Activated T-helper 9 cell treated with anti-CD3 and anti-CD28 coated beads, Interleukin-2, amount 50 U/mL, for 16 hours (primary cell): ENCODE measurements at regions not wholly inside any gene's neighbourhood (a gene's known extent, or its start where the extent isn't known, plus 50 kb on each side); places are given as distances from the start of the nearest gene placed in this dataset.

Experiments used
- DNase-seq: peaks from one replicate; pipeline ENCODE4 v3.0.0-alpha.2; 2020; ENCODE audit warnings: low read depth

GRCh38 chrX:45873781-45874180 is 671.4 kb downstream of the ZNF674 start:
- DNase-seq: no peak

DNA sequence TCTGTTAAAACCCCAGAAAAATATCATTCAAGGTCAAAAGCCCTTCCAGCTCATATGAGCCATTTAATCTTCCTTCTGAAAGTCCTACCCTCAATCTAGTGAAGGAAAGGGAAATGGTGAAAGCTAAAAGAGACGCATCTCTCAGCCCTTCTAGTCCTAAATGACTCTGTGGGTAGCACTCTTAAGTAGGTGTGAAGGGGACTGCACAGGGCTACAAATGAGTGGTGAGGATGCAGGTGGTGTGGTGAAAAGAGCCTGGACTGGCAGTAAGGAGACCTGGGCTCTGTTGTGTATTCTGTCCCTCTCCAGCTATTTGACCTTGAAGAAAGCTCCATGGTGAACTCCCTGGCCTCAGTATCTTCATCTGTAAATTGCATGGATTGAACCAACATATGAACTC is 671.8 kb upstream of the DIPK2B start:
- no peak for DNase-seq

GRCh38 chrX:45868425-45868824 is 667.7 kb upstream of the DIPK2B start:
- DNase-seq: no peak

GRCh38 chrX:45862801-45863200 is 662.1 kb upstream of the DIPK2B start:
- DNase-seq: no peak

DNA sequence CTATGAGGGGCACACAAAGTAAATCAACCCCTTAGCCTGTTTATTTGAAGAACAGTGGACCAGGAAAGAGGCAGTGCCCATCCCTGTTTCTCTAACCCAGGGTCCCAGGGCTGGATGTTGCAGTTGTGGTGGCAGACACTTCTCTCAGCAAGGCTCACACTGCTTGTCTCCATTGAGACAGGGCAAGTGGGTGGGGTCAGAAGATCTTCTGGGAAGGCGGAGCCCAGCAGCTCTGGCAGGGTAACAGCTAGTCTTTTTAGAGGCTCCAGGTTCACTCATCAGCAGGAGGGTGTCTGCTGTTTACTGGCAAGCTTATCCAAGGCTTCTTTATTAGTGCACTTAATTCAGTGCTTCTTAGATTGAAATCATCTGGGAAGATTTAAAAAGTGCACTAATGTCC is 659.8 kb upstream of the DIPK2B start:
- no peak for DNase-seq

- DNase-seq: no peak
Measured at GRCh38 chrX:45859407-45859806, 658.7 kb upstream of the DIPK2B start.

DNA sequence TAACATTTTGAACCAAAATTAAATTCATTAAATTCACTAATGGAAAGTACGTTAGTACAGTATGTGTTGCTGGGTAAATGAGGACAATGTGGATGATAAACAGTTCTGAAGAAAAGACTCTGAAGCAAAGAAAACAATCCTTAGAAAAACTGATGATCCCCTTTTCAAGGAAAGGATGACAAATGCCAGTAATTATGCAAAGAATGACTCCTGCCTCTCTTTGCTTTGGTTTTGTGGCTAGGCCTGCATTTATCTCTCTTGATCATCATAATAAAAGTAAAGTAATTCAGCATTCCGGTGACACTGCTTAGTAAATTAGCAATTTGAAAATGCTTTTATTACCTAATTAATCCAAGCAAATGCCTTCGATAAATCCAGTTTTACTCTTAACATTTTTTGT is 652.2 kb upstream of the DIPK2B start:
- DNase-seq: no peak

DNA sequence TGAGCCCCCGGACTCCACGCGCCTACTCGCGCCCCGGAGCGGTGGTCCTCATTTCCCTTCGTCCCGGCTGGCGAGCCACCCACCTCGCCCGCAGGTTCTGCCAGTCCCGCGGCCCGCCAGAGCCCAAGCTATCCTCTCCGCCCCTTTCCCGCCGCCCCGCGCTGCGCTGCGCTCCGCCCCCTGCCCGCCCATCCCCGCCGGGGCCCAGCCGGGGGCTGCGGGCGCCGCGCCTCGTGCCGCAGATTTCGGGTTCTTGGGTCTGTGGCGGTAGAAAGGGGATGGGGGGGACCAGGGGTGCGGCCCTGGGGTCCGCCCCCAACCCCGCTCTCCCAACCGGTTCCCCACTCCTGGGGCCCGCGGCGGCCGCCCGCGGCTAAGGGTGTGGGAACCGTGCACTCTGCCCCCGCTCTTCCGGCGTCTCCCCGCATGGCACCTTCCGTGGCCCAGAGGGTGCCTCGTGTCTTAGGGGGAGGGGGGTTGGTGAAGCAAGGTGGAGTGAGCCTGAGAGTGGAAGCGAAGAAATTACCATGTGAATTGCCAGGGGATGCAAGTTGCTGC is 650.8 kb upstream of the DIPK2B start:
- peak; percentile 44 for DNase-seq

GRCh38 chrX:45850775-45851433 is 650.2 kb upstream of the DIPK2B start:
- peak; percentile 14 for DNase-seq

DNA sequence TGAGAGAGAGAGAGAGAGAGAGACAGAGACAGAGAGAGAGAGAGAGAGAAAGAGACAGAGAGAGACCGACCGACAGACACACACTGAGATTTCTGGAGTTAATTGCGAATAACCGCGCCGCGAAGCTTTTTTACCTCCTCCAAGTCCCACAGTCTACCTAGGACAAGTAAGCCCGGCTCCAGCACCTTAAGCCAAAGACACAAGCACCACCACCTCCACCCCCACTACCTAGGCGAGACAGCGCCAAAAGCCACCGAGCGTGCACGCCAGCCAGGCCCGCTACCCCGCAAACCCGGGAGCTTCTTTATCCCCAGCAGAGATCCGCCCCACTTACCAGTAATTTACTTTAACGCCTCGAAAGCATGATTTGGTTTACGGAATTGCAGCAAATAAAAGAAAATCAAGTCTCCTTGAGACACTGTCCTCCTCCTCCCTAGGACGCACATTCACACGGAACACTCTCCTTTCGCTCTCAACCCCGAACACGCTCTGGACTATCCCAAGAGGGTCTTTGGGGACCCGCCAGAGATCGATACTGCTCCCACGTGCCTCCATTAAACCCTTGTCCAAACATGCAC is 649.6 kb upstream of the DIPK2B start:
- DNase-seq: peak; percentile 5

DNA sequence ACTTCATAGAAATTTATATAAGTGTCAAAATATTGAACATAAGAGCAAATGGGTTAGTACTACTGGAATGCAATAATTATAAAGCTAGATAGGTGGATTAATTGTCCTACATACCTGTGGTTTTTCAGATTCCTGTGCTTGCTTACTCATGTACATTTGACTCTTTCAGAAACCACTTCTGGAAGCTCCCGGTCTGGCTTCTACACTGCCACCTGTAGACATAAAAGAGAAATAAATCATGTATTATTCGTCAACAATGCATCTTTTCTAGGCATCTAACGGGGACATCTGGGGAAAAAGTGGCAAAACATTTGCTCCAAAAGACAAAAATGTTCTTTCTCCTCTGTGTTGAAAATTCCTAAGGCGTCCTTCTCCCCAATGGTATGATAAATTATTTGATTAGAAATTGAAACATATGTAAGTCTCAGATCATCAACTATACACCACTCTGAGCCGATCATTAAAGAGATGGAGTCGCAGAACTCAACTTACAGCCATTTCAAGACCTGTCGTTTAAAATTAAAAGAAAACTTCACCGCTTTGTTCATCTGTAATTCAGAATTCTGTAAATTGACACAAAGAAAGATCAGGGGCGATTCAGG is 648.7 kb upstream of the DIPK2B start:
- DNase-seq: no peak

- no peak for DNase-seq
Measured at GRCh38 chrX:45847961-45848360, 647.3 kb upstream of the DIPK2B start.

- no peak for DNase-seq
Measured at GRCh38 chrX:45846328-45846727, 645.7 kb upstream of the DIPK2B start.

DNA sequence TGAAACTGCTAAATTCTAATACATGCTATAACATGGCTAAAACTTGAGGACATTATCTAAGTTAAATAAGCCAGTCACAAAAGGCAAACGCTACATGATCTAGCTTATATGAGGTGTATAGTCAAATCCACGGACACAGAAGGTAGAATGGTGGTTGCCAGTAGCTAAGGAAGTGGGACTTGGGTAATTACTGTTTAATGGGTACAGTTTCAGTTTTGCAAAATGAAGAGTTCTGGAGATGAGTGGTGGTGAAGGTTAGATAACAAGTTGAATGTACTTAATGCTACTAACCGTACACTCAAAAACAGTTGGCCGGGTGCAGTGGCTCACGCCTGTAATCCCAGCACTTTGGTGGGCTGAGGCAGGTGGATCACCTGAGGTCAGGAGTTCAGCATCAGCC is 644.5 kb upstream of the DIPK2B start:
- no peak for DNase-seq

DNA sequence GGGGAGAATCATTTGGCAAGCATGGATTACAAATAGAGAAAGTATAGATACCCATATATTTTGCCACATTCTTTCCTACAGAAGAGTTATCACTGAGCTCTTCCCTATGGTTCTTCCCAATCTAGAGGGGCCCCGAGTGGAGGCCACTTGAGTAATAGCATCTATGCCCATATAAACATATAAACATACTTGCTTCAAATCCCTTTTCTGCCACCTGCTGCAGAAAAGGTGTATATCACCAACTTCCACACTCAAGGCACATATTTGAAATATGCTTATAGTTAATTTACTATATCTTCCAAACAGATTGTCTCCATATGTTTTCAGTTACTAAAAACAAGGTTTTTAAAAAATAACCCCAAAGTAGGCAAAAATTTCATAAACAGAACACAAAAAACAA is 642.8 kb upstream of the DIPK2B start:
- DNase-seq: no peak

DNA sequence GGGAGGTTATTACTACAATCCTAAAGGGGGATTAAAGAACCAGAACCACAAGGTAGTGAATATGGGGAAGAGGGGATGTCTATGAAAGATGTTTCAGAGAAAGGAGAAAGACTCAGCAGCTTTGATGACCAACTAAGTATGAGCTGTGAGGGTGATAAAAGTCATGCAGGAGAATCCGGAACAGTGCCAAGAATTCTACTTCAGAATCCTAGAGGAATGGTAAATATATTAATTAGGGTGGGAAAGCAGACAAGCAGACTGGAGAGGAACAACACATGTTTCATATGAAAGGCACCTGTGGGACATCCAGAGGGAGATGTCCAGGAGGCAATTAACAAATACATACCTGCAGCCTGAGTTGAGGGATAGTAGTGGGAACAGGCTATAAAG is 642.2 kb upstream of the DIPK2B start:
- DNase-seq: no peak

- DNase-seq: no peak
Measured at GRCh38 chrX:45842207-45842925, 641.7 kb upstream of the DIPK2B start.

DNA sequence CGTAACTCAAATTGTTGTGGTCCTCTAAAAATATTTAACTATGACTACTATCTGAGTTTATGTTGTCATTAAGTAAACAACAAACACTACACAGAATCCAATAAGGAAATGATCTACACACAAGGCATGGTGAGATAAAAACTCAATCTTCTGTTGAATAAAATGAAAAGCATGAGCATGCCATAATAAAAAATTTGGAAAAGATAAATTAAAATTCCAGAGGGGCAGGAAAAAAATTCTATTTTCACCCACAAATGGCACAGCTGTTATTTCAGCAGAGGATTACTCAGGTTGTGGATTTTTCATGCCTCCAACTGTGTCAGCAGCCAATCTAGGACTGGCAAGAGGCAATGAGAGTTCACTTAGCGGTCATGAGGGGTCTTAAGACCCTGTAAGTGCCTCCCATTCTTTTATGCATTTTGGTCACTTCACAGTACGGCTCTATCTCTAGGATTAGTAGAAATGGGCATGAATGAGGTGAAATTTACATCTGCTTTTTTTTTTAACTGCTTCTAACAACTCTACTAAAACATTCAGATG is 639.8 kb upstream of the DIPK2B start:
- no peak for DNase-seq

GRCh38 chrX:45830343-45830742 is 629.7 kb upstream of the DIPK2B start:
- DNase-seq: no peak

DNA sequence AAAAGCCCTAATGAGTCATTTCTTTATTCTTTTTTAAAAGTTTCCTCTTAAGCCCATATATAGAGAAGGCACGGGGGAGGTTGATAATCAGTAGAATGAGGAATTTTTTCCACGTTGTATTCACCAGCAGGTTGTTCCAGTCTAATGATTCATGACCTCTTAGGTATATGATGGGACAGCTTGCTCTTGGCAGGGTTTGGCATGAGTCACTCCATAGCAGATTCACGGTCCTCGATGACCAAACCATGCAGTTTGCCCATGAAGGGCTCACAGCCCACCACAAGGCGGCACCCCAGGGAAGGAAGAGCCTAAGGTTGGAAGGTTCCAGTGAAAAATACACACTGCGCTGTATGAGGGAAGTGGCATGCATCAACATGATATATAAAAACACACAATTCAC is 623.8 kb upstream of the DIPK2B start:
- peak; percentile 36 for DNase-seq

DNA sequence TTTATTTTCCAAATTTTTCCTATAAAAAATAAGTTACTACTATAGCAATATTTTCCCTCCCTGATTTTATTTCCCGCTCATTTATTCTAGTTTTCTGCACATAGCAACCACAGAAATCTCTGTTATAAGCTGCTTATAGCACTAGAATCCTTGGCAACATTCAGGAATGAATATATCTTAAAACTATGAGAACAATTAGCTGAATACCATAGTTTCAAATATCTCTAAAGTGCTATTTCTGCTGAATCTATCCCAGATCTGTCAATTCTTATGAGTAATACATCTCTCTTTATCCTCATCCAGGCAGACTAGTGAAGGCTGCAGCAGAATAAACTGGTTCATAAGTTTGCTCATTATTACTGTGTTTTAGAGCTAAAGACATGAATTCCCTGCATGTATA is 622.9 kb upstream of the DIPK2B start:
- no peak for DNase-seq

DNA sequence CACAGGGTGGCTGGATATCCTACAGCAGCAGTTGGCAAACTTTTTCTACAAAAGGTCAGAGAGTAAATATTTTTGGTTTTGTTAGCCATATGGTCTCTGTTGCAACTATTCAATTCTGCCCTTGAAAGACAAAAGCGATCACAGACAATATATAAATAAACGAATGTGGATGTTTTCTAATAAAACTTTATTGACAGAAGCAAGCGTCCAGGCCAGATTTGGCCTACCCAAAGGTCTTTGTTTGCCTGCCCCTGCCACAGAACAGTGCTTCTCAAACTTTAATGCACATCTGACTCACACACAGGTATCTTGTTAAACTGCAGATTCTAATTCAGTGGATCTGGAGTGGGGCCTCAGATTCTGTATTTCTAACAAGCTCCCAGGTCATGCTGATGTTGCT is 621.4 kb upstream of the DIPK2B start:
- DNase-seq: no peak

DNA sequence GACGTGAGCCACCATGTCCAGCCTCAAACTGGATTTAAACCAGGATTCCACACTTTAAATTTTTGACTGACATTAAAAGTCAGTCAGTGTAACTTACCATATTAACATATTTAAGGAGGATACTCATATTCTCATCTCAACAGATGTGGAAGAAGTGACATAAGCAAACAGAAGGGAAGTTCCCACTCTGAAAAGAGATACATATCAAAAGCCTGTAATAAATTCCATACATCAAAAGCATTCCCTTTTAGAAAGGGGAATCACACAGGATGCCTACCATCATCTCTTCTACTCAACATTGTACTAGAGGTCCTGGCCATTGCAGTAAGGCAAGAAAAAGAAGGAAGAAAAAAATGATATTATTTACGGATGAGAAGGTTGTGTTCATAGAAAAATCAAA is 618.2 kb upstream of the DIPK2B start:
- DNase-seq: no peak
